ENCODE measurements at regions not wholly inside any gene's neighbourhood (a gene's known extent, or its start where the extent isn't known, plus 50 kb on each side); places are given as distances from the start of the nearest gene placed in this dataset.
"Not testable (repeated sequence)": the region's sequence is repeated elsewhere in the genome, so short reads cannot be mapped to it uniquely, and the experiment has no call there.

GRCh38 chr1:144105006-144105405 lies 133.2 kb upstream of the FAM72C start:
- TF ChIP-seq, protein P1, sequence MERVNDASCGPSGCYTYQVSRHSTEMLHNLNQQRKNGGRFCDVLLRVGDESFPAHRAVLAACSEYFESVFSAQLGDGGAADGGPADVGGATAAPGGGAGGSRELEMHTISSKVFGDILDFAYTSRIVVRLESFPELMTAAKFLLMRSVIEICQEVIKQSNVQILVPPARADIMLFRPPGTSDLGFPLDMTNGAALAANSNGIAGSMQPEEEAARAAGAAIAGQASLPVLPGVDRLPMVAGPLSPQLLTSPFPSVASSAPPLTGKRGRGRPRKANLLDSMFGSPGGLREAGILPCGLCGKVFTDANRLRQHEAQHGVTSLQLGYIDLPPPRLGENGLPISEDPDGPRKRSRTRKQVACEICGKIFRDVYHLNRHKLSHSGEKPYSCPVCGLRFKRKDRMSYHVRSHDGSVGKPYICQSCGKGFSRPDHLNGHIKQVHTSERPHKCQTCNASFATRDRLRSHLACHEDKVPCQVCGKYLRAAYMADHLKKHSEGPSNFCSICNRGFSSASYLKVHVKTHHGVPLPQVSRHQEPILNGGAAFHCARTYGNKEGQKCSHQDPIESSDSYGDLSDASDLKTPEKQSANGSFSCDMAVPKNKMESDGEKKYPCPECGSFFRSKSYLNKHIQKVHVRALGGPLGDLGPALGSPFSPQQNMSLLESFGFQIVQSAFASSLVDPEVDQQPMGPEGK (CRISPR knock-in tag; IDR thresholded peaks at IDR 0.05; ENCODE audit: borderline replicate concordance), result not testable (repeated sequence)
- not testable (repeated sequence) for TF ChIP-seq CREB5 (CRISPR knock-in tag; IDR thresholded peaks at IDR 0.05; ENCODE audit: low read depth); ZFP3 (CRISPR knock-in tag; IDR thresholded peaks at IDR 0.05); ARNTL (CRISPR knock-in tag; IDR thresholded peaks at IDR 0.05; ENCODE audit: borderline replicate concordance, low read depth); ESRRG (CRISPR knock-in tag; IDR thresholded peaks at IDR 0.05); OSR1 (CRISPR knock-in tag; IDR thresholded peaks at IDR 0.05); PPARA (CRISPR knock-in tag; IDR thresholded peaks at IDR 0.05; ENCODE audit: borderline replicate concordance)
